ENCODE measurements at regions not wholly inside any gene's neighbourhood (a gene's known extent, or its start where the extent isn't known, plus 50 kb on each side); places are given as distances from the start of the nearest gene placed in this dataset.

DNA sequence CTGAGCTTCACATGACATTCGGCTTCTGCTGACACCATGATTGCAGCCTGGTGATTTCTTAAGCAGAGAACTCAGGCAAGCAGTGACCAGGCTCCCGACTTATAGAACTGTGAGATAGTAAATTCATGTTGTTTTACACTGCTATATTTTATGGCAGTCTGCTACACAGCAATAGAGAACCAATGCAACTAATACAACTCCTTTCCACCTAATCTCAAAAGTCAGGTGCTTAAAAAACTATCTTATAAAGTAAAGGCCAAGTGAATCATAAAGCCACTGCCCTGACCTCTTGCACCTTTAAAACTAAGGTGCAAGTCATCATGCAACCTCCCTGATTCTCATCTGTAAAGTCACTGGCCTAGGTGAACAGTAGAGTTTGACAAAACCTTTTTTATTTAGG, 95.3 kb upstream of the GLS start:
- DNase-seq = no peak

DNA sequence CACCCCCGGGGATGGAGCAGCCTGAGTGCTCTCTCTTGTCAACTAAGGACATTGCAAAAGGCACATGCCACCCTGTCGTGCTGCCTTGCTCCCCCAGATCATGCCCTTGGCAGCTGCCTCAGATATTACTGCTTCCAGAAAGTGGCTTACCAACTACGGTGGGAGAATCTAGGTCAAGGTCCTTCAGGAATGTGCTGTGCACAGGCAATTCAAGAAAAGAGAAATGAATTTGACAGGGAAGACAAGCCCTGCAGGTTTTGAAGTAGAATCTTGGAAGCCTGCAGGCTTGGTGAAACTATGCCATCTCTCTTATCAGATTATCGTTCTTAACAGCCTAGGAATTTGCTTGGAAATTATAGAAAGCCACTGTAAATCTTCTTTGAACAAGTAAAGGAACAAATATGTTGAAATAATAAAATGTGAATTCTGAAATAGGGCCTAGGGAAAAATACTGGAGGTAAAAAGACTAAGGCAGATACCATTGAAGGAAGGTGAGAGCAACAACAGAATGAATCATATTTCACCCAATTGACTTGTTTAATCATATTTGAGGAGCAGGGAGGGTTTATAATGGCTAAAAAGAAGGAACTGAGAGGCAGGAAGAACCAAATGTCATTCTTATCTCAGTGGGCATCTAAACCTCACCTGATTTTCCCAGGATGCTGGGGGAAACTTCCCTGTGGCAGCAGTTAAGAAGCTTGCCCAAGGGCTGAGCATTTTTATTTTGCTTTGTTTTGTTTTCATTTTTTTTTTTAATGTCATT, 94.0 kb upstream of the GLS start:
- no peak for DNase-seq

DNA sequence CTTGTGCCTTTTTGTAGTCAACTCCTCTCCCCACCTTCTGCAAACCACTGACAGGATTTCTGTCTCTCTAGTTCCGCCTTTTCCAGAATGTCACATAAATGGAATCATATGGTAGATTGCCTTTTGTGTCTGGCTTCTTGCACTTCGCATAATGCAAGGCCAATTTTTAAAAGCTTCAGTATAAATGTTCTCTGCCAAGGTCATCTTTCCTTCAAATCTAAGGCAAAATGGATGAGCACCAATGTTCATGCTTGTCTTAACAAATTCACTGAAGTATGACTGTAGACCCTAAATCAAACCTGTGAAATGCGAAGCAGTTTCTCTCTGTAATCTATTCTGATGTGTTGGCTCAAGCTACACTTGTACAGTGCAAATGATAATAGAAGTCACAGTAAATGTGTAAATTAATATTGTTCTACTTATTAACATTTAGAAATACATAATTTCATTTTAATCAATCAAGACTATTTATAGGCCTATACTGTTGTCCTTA, 92.8 kb upstream of the GLS start:
- no peak for DNase-seq

DNA sequence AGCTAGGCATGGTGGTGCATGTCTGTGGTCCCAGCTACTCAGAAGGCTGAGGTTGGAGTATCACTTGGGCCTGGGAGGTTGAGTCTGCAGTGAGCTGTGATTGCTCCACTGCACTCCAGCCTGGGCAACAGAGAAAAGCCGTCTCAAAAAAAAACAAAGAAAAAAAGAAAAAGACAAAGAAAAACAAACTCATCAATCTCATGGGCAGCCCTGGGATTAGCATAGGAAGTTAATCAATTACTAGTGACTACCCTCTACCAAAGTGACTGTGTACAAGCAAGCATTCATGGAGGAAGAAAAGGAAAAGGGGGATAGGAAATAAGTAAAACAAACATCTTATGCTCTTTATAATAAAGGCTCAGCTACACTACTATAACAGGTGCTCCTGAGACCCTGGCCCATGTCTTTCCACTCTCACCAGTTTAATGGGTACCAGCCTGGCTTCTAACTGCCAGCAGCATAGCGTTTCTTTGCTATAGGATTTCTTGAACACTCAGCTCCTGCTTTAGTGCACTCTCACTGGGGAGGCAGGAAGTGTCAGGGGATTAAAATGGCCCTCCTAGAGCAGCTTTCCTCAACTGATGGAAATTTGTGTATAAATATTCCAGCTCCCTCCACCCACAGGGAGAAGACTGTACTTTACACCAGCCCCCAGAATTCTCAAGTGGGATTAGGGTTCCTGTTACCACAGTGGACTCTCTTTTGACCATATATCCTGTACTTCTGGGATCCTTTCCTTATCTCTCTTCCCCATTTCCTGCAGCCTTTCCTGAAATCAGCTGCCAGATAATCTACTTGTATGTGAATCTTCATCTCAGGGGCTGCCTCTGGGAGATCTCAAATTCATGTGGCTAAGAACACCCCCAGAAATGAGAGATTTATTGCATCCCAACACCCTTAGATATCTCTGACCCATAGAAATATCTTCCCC, 91.3 kb upstream of the GLS start:
- peak; percentile 16 for DNase-seq

DNA sequence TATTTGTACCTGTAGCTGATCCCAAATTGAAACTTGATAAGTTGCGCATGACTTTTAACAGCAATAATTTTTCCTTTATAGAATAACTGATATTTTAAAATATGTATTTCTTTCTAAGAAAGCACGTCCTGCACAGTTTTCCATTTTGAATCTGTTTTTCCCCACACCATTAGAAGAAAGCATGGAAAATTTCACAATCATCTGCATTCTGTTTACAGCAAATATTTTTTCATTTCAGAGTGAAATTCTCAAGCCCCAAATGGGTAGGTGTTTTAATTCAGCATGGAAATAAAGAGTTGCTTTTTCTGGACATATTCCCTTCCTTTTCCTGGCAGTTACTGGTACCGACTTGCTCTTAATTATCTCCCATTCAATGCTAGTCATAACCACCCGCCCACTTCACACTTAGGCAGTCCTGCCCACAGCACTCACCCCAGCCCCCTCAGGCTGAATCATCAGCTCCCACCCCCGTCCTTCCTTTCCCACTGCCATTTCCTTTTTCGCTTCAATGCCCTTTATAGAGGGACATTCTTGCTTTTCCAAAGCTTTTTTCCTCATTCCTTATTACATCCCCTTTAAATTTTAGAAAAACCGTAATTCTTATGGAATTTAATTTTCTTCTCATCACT, 89.2 kb upstream of the GLS start:
- no peak for DNase-seq

DNA sequence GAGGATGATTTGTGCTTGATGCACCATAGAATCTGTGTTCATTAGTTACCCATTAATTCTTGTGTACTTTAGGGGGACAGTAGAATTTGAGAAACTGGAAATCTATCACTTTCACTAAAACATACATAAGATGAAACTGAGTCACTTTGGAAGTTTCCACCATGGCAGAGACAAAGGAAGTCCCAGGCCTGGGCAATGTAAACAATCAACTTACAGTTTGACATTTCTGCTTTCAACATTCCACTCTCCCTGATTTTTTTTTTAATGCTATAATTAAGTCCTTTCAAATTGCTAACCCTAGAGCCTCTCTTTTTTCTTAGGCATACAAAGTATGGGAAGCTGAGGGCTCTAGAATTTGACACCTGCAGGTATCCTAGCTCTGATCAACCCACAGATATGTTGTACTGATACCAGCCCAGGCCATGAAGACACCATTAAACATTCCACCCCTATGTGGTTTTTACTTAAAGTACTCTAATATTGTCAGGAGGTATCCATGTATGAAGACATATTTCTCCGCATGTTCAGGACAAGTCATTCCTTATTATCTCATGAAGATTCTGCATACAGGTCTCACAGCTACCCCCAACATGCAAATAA, 88.5 kb upstream of the GLS start:
- DNase-seq = no peak

DNA sequence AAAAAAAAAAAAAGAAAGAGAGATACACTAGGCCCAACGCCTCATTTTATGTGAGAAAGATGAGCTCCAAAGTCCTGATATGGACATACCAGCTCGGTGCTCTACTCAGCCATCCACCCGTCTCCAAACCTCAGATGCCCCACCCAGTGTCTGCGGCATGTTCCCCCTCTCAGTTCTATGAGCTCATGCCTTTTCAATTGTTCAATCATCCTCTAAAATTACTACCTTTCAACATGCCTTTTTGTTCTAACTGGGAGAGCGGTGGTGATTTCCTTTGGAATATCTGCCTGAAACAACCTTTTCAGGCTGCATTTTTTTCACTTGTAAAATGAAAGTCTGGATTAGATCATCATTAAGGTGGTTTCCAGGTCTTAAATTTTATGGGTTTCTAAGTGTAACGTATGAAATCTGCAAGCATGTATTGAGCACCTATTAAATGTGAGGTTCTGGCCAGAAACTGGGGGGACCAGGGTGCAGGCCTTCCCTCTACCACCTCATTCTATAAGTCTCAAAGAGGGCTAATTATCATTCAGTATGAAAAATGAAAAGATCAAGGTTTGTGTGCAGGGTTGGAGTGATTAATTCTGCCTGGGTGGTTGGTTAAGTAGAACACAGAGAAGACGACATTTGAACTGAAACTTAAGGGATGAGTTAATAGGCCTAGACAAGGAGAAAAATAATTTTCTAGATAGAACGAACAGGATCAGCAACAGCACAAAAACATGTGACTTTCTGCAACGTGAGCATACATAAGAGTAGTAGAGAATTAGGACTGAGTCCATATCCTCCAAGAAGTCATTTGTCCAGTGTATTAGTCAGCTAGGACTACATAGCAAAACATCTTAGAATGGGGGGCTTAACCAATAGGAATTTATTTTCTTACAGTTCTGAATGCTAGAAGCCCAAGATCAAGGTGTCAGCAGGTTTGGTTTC, 87.4 kb upstream of the GLS start:
- no peak for DNase-seq

DNA sequence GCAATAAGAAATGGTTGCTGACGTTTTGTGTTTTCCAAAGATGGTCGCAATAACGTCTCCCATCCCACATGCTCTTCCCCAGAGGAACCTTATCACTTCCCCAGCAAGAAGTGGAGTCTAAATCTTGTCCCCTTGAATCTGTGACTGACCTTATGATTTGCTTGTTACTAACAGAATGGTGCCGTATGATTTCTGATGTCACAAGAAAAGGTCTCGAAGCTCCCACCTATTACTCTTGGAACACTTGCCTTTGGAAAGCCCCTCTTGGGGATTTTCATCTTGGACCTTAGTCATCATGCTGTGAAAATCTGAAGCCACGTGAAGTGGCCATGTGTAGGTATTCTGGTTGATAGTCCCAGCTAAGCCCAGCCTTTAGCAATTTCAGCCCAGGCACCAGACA, 86.2 kb upstream of the GLS start:
- DNase-seq = no peak

DNA sequence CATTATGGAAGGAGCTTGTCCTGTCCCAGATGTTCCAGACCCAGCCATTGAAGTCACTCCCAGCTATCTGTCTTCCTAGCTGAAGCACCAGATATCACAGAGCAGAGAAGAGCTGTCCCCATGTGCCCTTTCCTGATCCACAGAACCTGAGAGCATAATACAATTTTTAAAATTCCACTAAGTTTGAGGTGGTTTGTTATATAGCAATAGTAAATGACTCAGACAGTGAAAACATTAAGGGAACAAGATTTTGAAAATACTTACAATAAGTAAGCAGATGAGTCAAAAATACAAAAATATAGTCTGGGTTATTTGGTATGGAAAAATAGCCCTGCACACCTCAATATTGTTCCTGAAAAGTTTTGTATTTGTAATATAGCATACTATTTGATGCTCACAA, 85.8 kb upstream of the GLS start:
- no peak for DNase-seq

DNA sequence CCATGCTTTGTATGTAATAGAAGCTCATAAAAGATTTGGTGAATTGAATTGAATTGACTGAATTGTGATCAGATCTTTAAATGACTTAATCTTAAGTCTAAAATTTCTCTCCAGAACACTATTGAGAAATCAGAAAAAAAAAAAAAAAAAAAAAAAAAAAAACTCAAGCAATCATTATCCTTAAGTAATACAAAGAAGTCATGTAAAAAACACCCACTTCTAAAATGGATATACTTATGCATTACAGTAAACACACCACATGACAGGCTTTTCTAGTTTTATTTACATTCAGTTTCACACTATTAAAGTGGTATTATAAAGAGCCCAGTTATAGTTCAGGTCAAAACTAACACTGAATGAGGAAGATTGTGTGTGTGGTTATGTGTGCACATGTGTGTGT, 84.9 kb upstream of the GLS start:
- DNase-seq = no peak

DNA sequence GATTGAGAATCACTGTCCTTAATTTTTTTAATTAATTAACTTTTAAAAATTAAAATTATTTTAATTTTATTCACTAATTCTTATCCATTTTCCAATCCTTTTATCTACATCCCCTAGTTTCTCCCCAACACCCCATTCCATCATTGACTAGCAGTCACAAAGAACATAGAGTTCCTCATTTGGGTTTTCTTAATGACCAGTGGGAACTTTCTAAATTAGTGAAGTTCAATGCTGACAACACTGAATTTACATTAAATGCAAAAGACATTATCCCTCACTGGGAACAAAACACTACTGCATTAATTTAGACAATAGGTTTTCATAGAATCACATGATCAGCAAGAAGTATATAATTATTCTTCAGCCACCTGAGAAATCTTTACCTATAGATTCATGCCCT, 80.6 kb upstream of the GLS start:
- DNase-seq = no peak

DNA sequence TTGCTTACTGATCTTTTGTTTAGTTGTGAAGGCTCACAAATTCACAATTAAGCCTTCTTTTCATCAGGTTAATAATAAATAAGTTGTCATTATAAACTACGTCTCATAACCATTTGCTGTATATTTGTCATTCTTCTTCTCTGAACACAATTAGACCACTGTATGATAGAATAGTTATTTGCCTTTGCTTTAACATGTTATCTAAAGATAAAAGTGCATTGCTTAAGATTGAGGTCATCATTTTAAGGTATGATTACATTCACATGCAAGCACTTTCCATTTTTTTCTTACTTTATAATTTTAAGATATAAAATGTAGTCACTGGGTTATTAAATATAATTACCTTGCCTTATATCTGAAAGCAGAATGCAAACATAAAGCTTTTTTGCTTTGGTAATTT, 80.1 kb upstream of the GLS start:
- no peak for DNase-seq

DNA sequence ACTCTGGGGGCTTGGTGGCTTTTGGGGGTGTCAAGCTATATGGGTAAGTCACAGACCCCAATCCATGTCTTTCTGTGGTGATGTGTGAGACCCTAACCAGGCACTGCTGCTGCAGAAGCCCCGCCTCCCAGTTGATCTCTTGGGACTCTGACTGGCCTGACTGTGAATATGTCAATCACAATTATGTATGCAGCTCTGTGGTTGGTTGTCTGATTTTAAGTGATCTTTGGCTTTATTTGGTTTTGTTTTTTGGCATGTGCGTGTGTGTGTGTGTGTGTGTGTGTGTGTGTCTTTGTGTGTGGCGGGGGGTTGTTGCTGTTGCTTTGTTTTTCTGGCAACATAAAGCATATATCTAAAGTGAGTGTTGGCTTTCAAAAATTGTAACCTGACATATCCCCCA, 78.5 kb upstream of the GLS start:
- DNase-seq = peak; percentile 49

DNA sequence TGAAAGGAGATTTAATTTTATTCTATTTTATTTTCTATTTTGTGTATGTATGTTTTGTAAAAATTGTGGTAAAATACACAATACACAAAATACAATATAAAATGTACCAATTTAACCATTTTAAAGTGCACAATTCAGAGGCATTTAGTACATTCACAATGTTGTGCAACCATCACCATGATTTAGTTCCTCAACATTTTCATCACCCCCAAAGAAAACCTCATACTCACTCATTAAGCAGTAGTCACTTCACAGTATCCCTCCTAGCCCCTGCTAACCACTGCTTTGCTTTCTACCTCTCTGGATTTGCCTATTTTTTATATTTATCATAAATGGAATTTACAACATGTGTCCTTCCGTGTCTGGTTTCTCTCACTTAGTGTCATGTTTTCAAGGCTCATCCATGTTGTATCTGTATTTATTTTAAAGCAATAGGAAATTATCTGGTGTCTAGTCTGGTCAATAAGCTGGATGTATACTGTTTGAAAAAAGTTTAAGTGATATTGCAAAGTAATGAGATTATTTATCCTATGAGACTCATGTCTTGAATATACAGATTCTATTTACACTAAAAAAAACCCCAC, 77.9 kb upstream of the GLS start:
- DNase-seq = no peak

DNA sequence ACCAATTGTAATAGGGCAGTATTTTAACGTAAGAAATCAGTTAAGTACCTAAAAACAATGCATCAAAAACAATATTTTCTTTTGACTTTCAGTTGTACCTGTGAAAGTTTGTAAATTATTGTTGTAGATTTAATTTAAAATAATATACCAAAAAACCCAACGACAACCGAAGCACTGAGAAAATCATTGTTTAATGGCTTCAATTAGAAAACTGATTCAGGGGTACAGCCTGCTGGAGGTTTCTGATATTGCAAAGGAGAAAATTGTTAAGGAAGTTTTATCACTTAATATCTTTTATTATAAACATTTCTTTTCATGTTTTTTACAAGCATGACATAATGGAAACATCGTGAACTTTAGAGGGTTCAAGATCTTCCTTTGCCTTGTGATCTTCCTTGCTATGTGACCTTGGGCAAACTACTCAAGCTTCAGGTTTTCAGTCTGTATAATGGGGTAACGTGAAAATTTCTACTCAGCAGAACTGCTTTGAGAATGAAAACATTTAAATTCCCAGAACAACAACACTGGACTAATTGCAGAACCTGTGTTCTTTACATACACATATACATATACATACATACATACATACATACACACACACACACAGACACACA, 76.3 kb upstream of the GLS start:
- DNase-seq = no peak

DNA sequence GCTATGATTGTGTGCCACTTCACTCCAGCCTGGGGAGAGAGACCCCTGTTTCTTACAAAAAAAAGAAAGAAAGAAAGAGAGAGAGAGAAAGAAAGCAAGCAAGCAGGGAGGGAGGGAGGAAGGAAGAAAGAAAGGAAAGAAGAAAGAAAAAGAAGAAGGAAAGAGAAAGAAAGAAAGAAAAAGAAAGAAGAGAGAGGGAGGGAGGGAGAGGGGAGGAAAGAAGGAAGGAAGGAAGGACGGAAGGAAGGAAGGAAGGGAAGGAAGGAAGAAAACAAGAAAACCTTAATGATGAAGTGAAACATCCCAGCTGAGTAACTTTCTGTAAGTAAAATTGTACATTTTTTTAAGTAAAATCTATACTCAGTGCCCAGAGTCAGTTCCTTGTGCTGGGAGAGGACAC, 75.5 kb upstream of the GLS start:
- no peak for DNase-seq

DNA sequence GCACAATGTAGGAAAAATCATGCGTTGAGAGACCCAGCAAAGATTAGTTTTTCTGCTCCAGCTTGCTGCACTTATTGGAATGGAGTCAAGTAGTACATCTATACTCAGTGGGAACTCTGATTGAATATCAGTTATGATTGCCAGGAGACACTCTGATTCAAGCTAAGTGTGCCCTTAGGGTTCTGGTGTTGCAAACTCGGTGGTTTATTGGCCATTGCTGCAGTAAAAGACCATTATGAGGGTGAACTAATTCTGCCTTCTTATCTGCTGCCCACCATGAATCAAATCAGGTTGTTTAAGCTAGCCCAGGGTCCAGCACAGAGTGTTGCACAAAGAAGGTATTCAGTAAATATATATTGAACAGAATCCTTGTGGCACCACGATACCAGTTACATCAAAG, 74.8 kb upstream of the GLS start:
- DNase-seq = no peak

DNA sequence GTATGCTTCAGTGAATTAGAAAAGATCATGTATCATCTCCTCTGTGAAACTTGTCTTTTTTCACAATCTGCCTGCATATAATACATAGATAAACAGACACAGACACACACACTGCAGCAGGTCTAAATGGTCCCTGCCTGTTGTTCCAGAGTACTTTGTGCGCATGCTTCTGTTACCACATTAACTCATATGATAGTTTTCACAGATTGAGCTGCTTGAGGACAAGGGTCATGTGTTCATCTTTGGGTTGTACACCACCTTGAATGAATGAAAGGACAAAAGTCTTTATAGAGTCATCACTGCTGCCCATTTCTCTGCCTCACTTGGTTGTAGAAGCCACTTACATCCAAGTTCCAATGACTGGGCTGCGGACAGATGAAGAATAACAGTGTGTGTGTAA, 72.7 kb upstream of the GLS start:
- DNase-seq = no peak

DNA sequence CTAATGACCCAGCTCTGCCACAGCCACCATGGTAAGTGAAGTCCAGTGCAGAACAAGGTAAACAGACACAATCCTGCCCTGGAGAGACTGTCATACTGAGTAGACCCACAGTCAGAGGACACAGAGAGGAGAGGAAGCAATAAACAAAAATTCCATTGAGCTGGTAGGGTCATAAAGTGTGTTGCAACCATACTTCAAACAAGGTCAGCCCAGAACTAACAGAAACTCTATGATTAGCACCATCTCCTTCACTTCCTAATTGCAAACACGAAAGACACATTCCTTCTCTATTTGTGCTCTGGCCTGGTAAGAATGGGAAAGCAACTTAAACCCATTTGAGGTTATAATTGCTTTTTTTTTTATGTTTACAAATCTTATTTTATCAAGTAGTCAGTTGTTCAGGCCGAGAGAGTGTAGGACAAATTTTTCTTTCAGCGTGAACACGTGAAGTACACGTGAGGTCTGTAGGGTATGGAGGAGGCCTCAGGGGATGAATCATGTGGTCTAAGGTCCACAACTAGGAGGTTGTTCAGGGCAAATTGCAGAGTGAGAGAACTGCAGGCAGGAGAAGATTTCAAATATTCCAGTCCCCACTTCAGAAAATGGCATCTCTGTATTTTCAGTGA, 71.4 kb upstream of the GLS start:
- DNase-seq = no peak

DNA sequence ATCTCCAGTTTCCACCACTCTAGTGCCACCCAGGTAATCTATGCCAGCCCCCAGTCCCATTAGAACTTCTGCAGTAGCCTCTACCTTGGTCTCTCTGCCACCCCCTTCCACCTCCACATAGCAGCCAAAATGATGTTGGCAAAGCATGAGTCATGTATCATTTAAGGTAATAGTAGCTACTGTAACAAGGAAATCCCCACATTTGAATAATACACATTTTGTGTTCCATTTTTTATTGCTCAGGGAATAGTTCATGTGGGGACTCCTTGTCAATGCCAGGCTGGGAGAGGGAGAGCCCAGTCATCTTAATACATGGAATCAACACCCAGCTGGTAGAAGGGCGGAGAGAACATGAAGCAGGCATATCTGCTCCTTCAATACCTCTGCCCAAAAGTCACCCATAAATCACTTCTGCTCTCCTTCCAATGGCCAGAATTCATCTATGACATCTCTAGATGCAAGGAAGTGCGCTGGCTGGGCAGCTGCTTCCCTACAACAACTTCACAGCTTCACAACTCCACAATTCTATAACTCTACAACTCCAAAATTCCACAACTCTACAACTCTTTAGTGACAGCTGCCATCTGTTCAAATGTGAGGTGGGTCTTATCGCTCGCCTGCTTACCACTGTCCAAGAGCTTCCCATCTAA, 70.6 kb upstream of the GLS start:
- DNase-seq = no peak

Measured in NCI-H82 (cell line).